Keratinocyte (primary cell): ENCODE measurements at regions not wholly inside any gene's neighbourhood (a gene's known extent, or its start where the extent isn't known, plus 50 kb on each side); places are given as distances from the start of the nearest gene placed in this dataset.

ENCODE experiments used
- DNase-seq: peaks from one replicate; pipeline ENCODE4 v3.0.0-alpha.2; 2011; ENCODE audit warnings: low read depth, missing footprints, low spot score
- FAIRE-seq: peaks from 2 replicates; lab custom pipeline; 2011; peaks lifted over from hg19 to GRCh38; lab: Jason Lieb, UNC
- H2AFZ ChIP-seq: 2 replicates; pipeline ENCODE4 v1.6.0; 2012; ENCODE audit warnings: low read length, control low read depth, inconsistent platforms; ENCODE audit not compliant: control insufficient read depth
- H3K27ac ChIP-seq: 2 replicates; pipeline ENCODE4 v1.5.1; 2011; ENCODE audit warnings: low read length; ENCODE audit not compliant: control insufficient read depth, insufficient read depth
- H3K27me3 ChIP-seq: 3 replicates; pipeline ENCODE4 v1.6.0; 2011; ENCODE audit warnings: low read length; ENCODE audit not compliant: control insufficient read depth, insufficient read depth; ENCODE audit errors: extremely low read depth
- H3K36me3 ChIP-seq, 2 experiments: 2 replicates in 1 of 2; 3 replicates in 1 of 2; pipeline ENCODE4 v1.5.1; 2011; ENCODE audit warnings: low read length in 2 of 2, mild to moderate bottlenecking in 1 of 2; ENCODE audit not compliant: control insufficient read depth in 2 of 2, insufficient read depth in 2 of 2; ENCODE audit errors: extremely low read depth in 1 of 2
- H3K4me1 ChIP-seq: 3 replicates; pipeline ENCODE4 v1.5.1; 2011; ENCODE audit warnings: low read length; ENCODE audit not compliant: control insufficient read depth, insufficient read depth; ENCODE audit errors: extremely low read depth
- H3K4me2 ChIP-seq: 3 replicates; pipeline ENCODE4 v1.6.0; 2011; ENCODE audit warnings: low read depth, low read length; ENCODE audit not compliant: control insufficient read depth, insufficient read depth; ENCODE audit errors: extremely low read depth
- H3K4me3 ChIP-seq, 3 experiments: fragments of 200-600 bp in 1 of 3; sonication (generic) in 1 of 3; 2 replicates in 2 of 3; 3 replicates in 1 of 3; pipeline ENCODE4 v1.5.1; 2011 to 2016; ENCODE audit warnings: low read length in 3 of 3, mild to moderate bottlenecking in 3 of 3, control low read depth in 2 of 3, inconsistent platforms in 1 of 3, low read depth in 1 of 3, mixed read lengths in 1 of 3, mixed run types in 1 of 3, moderate library complexity in 1 of 3; ENCODE audit not compliant: control insufficient read depth in 2 of 3, insufficient read depth in 2 of 3; ENCODE audit errors: extremely low read depth in 1 of 3
- H3K79me2 ChIP-seq: 2 replicates; pipeline ENCODE4 v1.6.0; 2012; ENCODE audit warnings: low read length; ENCODE audit not compliant: control insufficient read depth, insufficient read depth
- H3K9ac ChIP-seq: 3 replicates; pipeline ENCODE4 v1.6.0; 2011; ENCODE audit warnings: low read length; ENCODE audit not compliant: control insufficient read depth, insufficient read depth; ENCODE audit errors: extremely low read depth
- H3K9me1 ChIP-seq: 3 replicates; pipeline ENCODE4 v1.6.0; 2011; ENCODE audit warnings: low read length; ENCODE audit not compliant: control insufficient read depth, insufficient read depth; ENCODE audit errors: extremely low read depth
- H3K9me3 ChIP-seq: 2 replicates; pipeline ENCODE4 v1.5.1; 2012; ENCODE audit warnings: low read depth, low read length; ENCODE audit not compliant: control insufficient read depth
- H4K20me1 ChIP-seq: 3 replicates; pipeline ENCODE4 v1.6.0; 2011; ENCODE audit warnings: low read length; ENCODE audit not compliant: control insufficient read depth, insufficient read depth; ENCODE audit errors: extremely low read depth
- EZH2 ChIP-seq: IDR thresholded peaks from one replicate; pipeline ENCODE4 v1.6.1; 2012; ENCODE audit warnings: inconsistent platforms, mild to moderate bottlenecking, low read length, moderate library complexity
- dilution Hi-C: fragments of 300-500 bp; cut with MboI; formaldehyde crosslinking; loops from one replicate; pipeline ENCODE4 v1.7.0; 2020; ENCODE audit warnings: low sequenced_read_pairs; ENCODE audit not compliant: extremely low pct_ligation_motif_present
- TF ChIP-seq, protein P1 (sequence below), 3 experiments: IDR thresholded peaks in 1 of 3; conservative IDR thresholded peaks in 1 of 3; optimal IDR thresholded peaks in 1 of 3; 2 replicates in 2 of 3; 3 replicates in 1 of 3; pipeline versions ENCODE3 to v1.5.1; 2011; ENCODE audit warnings: low read length in 3 of 3, mild to moderate bottlenecking in 3 of 3, moderate library complexity in 2 of 3, control low read depth in 1 of 3, inconsistent platforms in 1 of 3; ENCODE audit not compliant: insufficient read depth in 2 of 3; ENCODE audit errors: extremely low read depth in 1 of 3

DNA sequence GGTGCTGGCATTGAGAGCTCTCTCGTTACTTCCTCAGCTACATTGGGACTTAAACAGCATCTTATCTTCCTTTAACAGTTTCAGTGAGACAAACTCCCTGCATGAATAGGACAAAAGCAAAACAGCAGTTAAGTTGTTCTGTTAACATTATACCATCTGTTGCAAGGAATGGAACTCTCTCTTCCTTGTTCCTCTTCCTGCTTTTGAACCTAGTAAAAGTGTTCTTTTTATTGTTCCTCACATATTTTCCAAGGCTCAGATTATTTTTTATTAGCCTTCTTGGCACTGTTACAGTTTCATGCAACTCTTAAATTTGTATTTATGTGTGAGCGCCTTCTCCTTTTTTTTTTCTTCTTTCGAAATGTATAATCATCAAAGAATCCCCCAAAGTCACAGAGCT lies 202.6 kb upstream of the UFM1 start:
- no peaks in the 10 kb centered on the region for H3K27me3 ChIP-seq
- no peaks in the 10 kb centered on the region for H3K36me3 ChIP-seq
- DNase-seq (no peak), FAIRE-seq (no peak)
- H4K20me1 ChIP-seq = no peaks in the 10 kb centered on the region
- H3K9me1 ChIP-seq = no peaks in the 10 kb centered on the region
- H3K27ac ChIP-seq = no peak overlapping the region
- no peak overlapping the region for H3K4me2 ChIP-seq
- no peaks in the 10 kb centered on the region for H3K9me3 ChIP-seq
- H3K4me3 ChIP-seq = no peak overlapping the region
- TF ChIP-seq EZH2 = no peak
- TF ChIP-seq, protein P1, sequence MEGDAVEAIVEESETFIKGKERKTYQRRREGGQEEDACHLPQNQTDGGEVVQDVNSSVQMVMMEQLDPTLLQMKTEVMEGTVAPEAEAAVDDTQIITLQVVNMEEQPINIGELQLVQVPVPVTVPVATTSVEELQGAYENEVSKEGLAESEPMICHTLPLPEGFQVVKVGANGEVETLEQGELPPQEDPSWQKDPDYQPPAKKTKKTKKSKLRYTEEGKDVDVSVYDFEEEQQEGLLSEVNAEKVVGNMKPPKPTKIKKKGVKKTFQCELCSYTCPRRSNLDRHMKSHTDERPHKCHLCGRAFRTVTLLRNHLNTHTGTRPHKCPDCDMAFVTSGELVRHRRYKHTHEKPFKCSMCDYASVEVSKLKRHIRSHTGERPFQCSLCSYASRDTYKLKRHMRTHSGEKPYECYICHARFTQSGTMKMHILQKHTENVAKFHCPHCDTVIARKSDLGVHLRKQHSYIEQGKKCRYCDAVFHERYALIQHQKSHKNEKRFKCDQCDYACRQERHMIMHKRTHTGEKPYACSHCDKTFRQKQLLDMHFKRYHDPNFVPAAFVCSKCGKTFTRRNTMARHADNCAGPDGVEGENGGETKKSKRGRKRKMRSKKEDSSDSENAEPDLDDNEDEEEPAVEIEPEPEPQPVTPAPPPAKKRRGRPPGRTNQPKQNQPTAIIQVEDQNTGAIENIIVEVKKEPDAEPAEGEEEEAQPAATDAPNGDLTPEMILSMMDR (optimal IDR thresholded peaks at IDR 0.05 in 1 of 3, IDR thresholded peaks at IDR 0.05 in 1 of 3, conservative IDR thresholded peaks at IDR 0.05 in 1 of 3; ENCODE audit: extremely low read depth in 1 of 3, insufficient read depth in 2 of 3, low read length in 3 of 3) = no peak
- H2AFZ ChIP-seq = no peak overlapping the region
- H3K4me1 ChIP-seq = no peaks in the 10 kb centered on the region
- no peak overlapping the region for H3K9ac ChIP-seq
- no peaks in the 10 kb centered on the region for H3K79me2 ChIP-seq
- dilution Hi-C loops = no loop called here

DNA sequence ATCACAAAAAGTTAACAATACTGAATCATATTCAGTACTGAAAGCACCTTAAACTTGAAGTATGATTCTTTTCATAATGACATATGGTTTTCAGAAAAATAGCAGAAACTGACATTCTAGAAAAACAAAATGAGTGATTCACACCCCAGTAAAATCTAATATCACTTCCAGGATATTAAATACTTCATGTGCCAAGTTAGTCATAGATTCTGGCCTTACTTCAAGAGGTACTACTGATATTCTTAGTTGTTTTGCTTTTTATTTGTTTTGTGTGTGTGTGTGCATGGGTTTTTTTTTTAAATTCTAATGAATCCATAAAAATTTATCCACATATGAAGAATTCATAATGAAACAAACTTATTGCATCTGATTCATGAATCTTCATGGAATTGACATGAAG lies 207.9 kb upstream of the UFM1 start:
- no peaks in the 10 kb centered on the region for H3K9me3 ChIP-seq
- no peaks in the 10 kb centered on the region for H3K27me3 ChIP-seq
- no peak overlapping the region for H2AFZ ChIP-seq
- no peaks in the 10 kb centered on the region for H3K79me2 ChIP-seq
- H3K9me1 ChIP-seq = no peaks in the 10 kb centered on the region
- dilution Hi-C loops = no loop called here
- no peaks in the 10 kb centered on the region for H3K4me1 ChIP-seq
- H3K4me2 ChIP-seq = no peak overlapping the region
- H4K20me1 ChIP-seq = no peaks in the 10 kb centered on the region
- H3K9ac ChIP-seq = no peak overlapping the region
- H3K36me3 ChIP-seq = no peaks in the 10 kb centered on the region
- H3K4me3 ChIP-seq = no peak overlapping the region
- TF ChIP-seq EZH2 = no peak
- TF ChIP-seq, protein P1 (optimal IDR thresholded peaks at IDR 0.05 in 1 of 3, IDR thresholded peaks at IDR 0.05 in 1 of 3, conservative IDR thresholded peaks at IDR 0.05 in 1 of 3; ENCODE audit: extremely low read depth in 1 of 3, insufficient read depth in 2 of 3, low read length in 3 of 3) = no peak
- no peak for DNase-seq
- no peak overlapping the region for H3K27ac ChIP-seq
- FAIRE-seq = no peak
